ENCODE measurements at regions not wholly inside any gene's neighbourhood (a gene's known extent, or its start where the extent isn't known, plus 50 kb on each side); places are given as distances from the start of the nearest gene placed in this dataset.

DNA sequence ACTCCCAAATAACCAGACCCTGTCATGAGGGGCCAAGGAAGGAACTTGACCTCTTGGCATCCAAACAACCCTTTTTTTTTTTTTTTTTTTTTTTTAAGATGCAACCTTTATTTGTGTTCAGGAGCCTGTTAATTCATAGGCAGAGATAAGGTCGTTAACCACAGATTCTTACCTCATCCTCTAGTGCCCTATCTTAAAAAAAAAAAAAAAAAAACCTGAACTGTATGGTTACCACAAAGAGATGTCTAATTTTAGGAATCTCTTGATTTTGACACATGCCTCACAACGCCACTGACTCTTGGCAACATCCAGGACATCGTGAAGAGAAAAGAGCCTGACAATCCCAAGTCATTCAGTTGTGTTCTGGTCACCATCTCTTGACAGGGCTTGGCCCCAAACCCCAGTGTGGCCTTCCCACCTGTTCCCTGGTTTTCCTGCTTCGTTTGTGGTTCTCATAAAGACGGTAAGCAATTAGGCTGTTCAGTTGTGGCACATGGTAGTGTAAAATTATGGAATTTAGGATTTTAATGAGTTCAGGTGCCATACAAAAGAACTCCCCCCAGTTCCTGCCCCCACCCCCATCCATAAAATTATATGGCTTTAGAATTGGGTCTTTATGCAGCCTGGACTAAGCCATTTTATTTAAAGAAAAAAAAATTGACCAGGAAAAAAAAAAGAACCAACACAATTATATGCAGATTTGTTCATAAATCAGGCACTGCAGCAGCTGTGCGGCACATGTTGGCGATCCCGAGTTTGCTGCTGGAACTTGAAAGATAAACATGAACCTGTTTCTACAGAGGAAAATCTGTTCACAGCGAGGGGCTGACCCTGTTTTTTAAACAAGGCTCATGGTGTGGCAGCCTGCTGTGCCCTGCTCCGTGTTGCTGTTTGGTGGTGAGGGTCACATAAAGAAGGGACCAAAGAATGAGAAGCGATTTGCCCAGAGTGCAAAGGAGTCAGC is 267.8 kb upstream of the CLINT1 start:
- no peaks in the 10 kb centered on the region for H3K4me1 ChIP-seq (ENCODE audit: control insufficient read depth, insufficient read depth, low read length)

DNA sequence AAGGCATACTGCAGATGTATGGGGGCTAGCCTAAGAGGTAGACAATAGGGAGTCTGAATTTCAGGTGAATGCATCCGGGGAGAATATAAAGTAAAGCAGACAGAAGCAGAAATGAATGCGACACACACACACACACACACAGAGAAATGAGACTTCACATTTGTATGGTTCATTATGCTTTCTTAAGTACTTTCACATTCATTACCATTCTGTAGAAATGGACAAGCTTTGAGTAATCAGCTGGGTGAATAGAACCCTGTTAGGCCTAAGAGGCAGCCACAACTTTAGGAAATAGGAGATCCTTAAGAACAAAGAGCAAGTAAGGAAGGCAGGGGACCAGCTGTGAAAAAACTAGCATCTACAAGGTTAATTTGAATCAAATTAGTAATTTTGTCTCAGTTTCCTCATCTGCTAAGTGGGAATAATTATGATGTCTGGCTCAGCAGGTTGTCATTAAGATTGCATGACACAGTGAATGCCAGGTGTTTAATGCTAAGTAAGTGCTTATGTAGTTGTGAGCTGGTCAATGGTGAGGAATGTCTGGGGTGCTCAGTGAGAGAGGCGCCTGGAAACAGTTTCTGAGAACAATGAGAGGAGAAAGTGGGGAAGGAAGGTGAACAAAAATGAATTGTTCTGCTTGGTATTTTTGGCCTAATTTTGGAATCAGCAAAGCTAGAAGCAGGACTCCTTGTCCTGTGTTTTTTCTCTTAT is 265.8 kb upstream of the CLINT1 start:
- H3K36me3 Mint-ChIP-seq = no peaks in the 10 kb centered on the region
- intact Hi-C loops (cut with micrococcal nuclease) = no loop called here
- H3K4me3 Mint-ChIP-seq = no peak overlapping the region
- Histone ChIP-seq H3K27me3 (ENCODE audit: control insufficient read depth, insufficient read depth, low read length) (no peaks in the 10 kb centered on the region), H3K36me3 (ENCODE audit: control insufficient read depth, insufficient read depth, low read length) (no peaks in the 10 kb centered on the region), H3K9me3 (ENCODE audit: control insufficient read depth, insufficient read depth, low read length) (no peaks in the 10 kb centered on the region), H3K4me3 (ENCODE audit: low read length) (no peak overlapping the region), H3K27ac (ENCODE audit: low read length) (no peak overlapping the region), H3K4me1 (ENCODE audit: control insufficient read depth, insufficient read depth, low read length) (no peaks in the 10 kb centered on the region)
- TF ChIP-seq, protein P1, sequence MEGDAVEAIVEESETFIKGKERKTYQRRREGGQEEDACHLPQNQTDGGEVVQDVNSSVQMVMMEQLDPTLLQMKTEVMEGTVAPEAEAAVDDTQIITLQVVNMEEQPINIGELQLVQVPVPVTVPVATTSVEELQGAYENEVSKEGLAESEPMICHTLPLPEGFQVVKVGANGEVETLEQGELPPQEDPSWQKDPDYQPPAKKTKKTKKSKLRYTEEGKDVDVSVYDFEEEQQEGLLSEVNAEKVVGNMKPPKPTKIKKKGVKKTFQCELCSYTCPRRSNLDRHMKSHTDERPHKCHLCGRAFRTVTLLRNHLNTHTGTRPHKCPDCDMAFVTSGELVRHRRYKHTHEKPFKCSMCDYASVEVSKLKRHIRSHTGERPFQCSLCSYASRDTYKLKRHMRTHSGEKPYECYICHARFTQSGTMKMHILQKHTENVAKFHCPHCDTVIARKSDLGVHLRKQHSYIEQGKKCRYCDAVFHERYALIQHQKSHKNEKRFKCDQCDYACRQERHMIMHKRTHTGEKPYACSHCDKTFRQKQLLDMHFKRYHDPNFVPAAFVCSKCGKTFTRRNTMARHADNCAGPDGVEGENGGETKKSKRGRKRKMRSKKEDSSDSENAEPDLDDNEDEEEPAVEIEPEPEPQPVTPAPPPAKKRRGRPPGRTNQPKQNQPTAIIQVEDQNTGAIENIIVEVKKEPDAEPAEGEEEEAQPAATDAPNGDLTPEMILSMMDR (IDR thresholded peaks at IDR 0.05) = no peak
- H3K9me3 Mint-ChIP-seq = no peaks in the 10 kb centered on the region
- 100% methylated on average over 1 of the region's 3 CpGs for WGBS (ENCODE audit: insufficient coverage)
- H3K27ac Mint-ChIP-seq = no peak overlapping the region
- peaks cover 6 to 8% of the 10 kb centered on the region in 2 donors for H3K27me3 Mint-ChIP-seq (ENCODE audit: low read depth in 2 of 2)
- DNase-seq = no peak
- ATAC-seq = no peak
- H3K4me1 Mint-ChIP-seq = no peaks in the 10 kb centered on the region

More for the DNA sequence above, 267.8 kb upstream of the CLINT1 start:
- 59% methylated on average over 11 of the region's 11 CpGs for WGBS (ENCODE audit: insufficient coverage)
- TF ChIP-seq, protein P1 (IDR thresholded peaks at IDR 0.05) = no peak
- no peak for DNase-seq
- no peaks in the 10 kb centered on the region for H3K9me3 ChIP-seq (ENCODE audit: control insufficient read depth, insufficient read depth, low read length)
- Mint-ChIP-seq H3K36me3 (no peaks in the 10 kb centered on the region), H3K27ac (no peak overlapping the region), H3K9me3 (no peaks in the 10 kb centered on the region), H3K27me3 (ENCODE audit: low read depth in 2 of 2) (peaks cover 6 to 8% of the 10 kb centered on the region in 2 donors), H3K4me3 (no peak overlapping the region), H3K4me1 (no peaks in the 10 kb centered on the region)
- H3K36me3 ChIP-seq (ENCODE audit: control insufficient read depth, insufficient read depth, low read length) = no peaks in the 10 kb centered on the region
- no peaks in the 10 kb centered on the region for H3K27me3 ChIP-seq (ENCODE audit: control insufficient read depth, insufficient read depth, low read length)
- H3K27ac ChIP-seq (ENCODE audit: low read length) = no peak overlapping the region
- ATAC-seq = no peak
- intact Hi-C loops (cut with micrococcal nuclease) = no loop called here
- H3K4me3 ChIP-seq (ENCODE audit: low read length) = no peak overlapping the region

DNA sequence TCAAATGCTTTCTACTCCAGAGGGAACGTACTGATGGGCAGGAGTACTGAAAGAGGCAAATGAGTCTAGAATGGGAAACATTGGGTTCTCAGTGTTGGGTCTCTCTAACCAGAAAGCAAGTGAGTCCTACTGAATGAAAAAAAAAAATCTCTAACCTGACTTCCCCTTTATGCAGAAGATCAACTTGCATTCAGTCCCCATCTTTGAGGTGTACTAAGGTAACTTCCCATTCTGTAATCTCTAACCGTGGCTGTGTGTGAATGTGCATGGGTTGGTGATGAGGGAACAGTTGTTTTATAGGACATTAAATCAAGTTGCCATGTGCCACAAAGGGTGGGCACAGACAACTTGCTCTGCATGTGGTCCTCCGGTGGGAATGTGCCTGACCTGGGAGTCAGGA is 264.6 kb upstream of the CLINT1 start:
- H3K36me3 Mint-ChIP-seq = no peaks in the 10 kb centered on the region
- intact Hi-C loops (cut with micrococcal nuclease) = no loop called here
- DNase-seq (no peak), ATAC-seq (no peak)
- H3K4me3 Mint-ChIP-seq = no peak overlapping the region
- Histone ChIP-seq H3K4me3 (ENCODE audit: low read length) (no peak overlapping the region), H3K4me1 (ENCODE audit: control insufficient read depth, insufficient read depth, low read length) (no peaks in the 10 kb centered on the region), H3K27me3 (ENCODE audit: control insufficient read depth, insufficient read depth, low read length) (no peaks in the 10 kb centered on the region), H3K36me3 (ENCODE audit: control insufficient read depth, insufficient read depth, low read length) (no peaks in the 10 kb centered on the region), H3K27ac (ENCODE audit: low read length) (no peak overlapping the region), H3K9me3 (ENCODE audit: control insufficient read depth, insufficient read depth, low read length) (no peaks in the 10 kb centered on the region)
- TF ChIP-seq, protein P1 (IDR thresholded peaks at IDR 0.05) = no peak
- H3K27me3 Mint-ChIP-seq (ENCODE audit: low read depth in 2 of 2) = peaks cover 4 to 6% of the 10 kb centered on the region in 2 donors
- no peaks in the 10 kb centered on the region for H3K4me1 Mint-ChIP-seq
- 63% methylated on average over 3 of the region's 3 CpGs for WGBS (ENCODE audit: insufficient coverage)
- H3K9me3 Mint-ChIP-seq = no peaks in the 10 kb centered on the region
- no peak overlapping the region for H3K27ac Mint-ChIP-seq

Data from natural killer cell (primary cell).